Sigmoid colon (tissue), 6 donors: ENCODE measurements at regions not wholly inside any gene's neighbourhood (a gene's known extent, or its start where the extent isn't known, plus 50 kb on each side); places are given as distances from the start of the nearest gene placed in this dataset.
A peak's percentile ranks its signal among the peaks of the same experiment; 100 is the strongest.
"Not testable (repeated sequence)": the region's sequence is repeated elsewhere in the genome, so short reads cannot be mapped to it uniquely, and the experiment has no call there.

Experiments
- DNase-seq: peaks from one replicate; pipeline ENCODE4 v3.0.0-alpha.2; 2019
- H3K27ac ChIP-seq, 4 donors: fragments of 200-600 bp; sonication (generic); one replicate each; pipeline ENCODE4 v1.5.1; 2016 to 2019; ENCODE audit warnings: mild to moderate bottlenecking in 1 of 4
- H3K27me3 ChIP-seq, 3 donors: fragments of 200-600 bp; sonication (generic); one replicate each; pipeline ENCODE4 v1.5.1; 2019; ENCODE audit warnings: mild to moderate bottlenecking in 1 of 3
- H3K36me3 ChIP-seq, 4 donors: fragments of 200-600 bp; sonication (generic); one replicate each; pipeline ENCODE4 v1.5.1; 2016 to 2019
- H3K4me1 ChIP-seq, 4 donors: fragments of 200-600 bp; sonication (generic); one replicate each; pipeline ENCODE4 v1.5.1; 2017 to 2019
- H3K4me3 ChIP-seq, 4 donors: fragments of 200-600 bp; sonication (generic); one replicate each; pipeline ENCODE4 v1.5.1; 2017 to 2019; ENCODE audit warnings: mild to moderate bottlenecking in 2 of 4, moderate library complexity in 1 of 4
- H3K9me3 ChIP-seq, 4 donors: fragments of 200-600 bp in 3 of 4; sonication (generic) in 3 of 4; one replicate each; pipeline versions ENCODE4 v1.5.1 to v1.6.1; 2013 to 2019
- EP300 ChIP-seq, 4 donors: sonication (generic); formaldehyde crosslinking; IDR thresholded peaks; one replicate each; pipeline ENCODE4 v1.6.1; 2017; ENCODE audit warnings: antibody characterized with exemption in 4 of 4
- POLR2A ChIP-seq, 2 donors: fragments of 450-650 bp; IDR thresholded peaks; one replicate each; pipeline ENCODE4 v1.6.1; 2016; ENCODE audit warnings: antibody characterized with exemption in 2 of 2, mild to moderate bottlenecking in 2 of 2, moderate library complexity in 2 of 2
- POLR2AphosphoS5 ChIP-seq, 4 donors: sonication (generic); formaldehyde crosslinking; IDR thresholded peaks; one replicate each; pipeline ENCODE4 v1.6.1; 2017; ENCODE audit warnings: antibody characterized with exemption in 4 of 4
- WGBS, 2 donors: extraction: QIAGEN DNeasy Blood & Tissue Kit; methylation state at CpG; one replicate each; pipeline ENCODE4 v1.1.7; 2013; 5-methylcytosine and 5-hydroxymethylcytosine counted together
- intact Hi-C: fragments of 100-400 bp; cut with DNase I; formaldehyde crosslinking; loops from one replicate; pipeline ENCODE4 v1.15.1; 2023
- TF ChIP-seq, protein P1 (sequence below), 4 experiments: fragments of 450-650 bp in 3 of 4; fragments of 200-600 bp in 1 of 4; IDR thresholded peaks; one replicate each; pipeline ENCODE4 v1.5.1; 2016 to 2019; ENCODE audit warnings: antibody characterized with exemption in 4 of 4, mild to moderate bottlenecking in 3 of 4, moderate library complexity in 2 of 4
- donor health status: healthy with polysubstance abuse.
- donor health status: healthy.

DNA sequence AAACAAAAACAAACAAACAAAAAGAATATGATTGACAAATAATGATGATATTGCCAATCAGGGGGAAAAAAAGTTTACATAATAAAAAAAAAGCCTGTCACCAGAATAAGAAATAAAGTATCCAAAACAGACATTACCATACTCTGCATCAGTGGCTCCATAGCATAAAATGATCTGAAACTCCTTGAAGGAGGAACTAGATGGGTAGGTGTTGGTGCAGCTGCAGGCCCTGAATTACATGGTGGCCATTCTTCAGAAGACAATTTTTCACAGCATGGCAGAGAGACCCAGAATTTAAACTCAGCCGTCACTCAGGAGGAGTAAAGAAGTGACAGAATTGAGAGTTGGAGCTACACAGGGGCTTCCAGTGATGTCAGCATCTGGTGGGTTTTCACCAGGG is 60.2 kb downstream of the GLUL start:
- Histone ChIP-seq H3K27me3 (no peaks in the 10 kb centered on the region), H3K9me3 (no peaks in the 10 kb centered on the region), H3K27ac (no peak overlapping the region), H3K36me3 (no peaks in the 10 kb centered on the region), H3K4me1 (no peaks in the 10 kb centered on the region), H3K4me3 (no peak overlapping the region)
- intact Hi-C loops, result no loop called here
- no peak for DNase-seq
- TF ChIP-seq POLR2AphosphoS5 (IDR thresholded peaks at IDR 0.05), result no peak
- 73 to 95% methylated on average over 1 of the region's 1 CpG for WGBS, 2 donors

DNA sequence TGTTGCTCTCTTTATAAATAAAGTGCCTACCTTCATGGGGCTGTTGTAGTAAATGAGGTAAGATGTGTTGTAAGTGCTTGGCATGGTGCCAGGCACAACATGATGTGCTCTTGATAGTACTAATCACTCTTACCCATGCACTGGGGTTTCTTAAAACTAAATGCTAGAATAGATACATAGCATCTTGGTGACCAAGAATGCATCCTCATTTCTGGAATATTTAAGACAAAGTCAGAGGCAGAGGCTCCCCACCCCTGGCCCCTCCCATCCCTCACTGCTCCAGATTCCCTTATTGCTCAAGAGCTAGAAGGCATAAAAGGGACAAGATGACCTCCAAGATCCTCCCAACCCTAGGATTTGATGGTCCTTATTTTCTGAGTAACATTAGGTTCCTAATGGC is 61.3 kb downstream of the GLUL start:
- Histone ChIP-seq H3K27me3 (no peaks in the 10 kb centered on the region), H3K27ac (no peak overlapping the region)

DNA sequence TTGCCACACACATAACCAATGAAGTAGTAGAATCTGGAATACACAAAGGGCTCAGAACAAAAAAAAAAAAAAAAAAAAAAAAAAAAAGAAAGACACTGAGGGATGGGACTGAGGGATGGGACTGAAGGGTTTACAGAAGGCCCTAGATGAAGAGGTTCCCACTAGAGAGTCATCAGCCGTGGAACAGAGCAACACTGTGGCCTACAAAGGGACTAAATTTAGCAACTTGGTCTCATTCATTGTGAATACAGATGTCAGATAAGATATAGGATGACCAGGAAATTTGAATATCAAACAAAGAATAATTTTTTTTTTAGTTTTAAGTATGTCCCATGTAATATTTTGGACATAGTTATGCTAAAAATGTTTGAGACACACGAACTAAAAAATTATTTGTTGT is 62.1 kb downstream of the GLUL start:
- WGBS, 2 donors, result 49 to 71% methylated on average over 2 of the region's 2 CpGs
- H3K4me3 ChIP-seq, result no peak overlapping the region
- DNase-seq, result no peak
- no peaks in the 10 kb centered on the region for H3K4me1 ChIP-seq
- TF ChIP-seq EP300 (IDR thresholded peaks at IDR 0.05), result no peak
- no peak for TF ChIP-seq POLR2AphosphoS5 (IDR thresholded peaks at IDR 0.05)
- TF ChIP-seq, protein P1, sequence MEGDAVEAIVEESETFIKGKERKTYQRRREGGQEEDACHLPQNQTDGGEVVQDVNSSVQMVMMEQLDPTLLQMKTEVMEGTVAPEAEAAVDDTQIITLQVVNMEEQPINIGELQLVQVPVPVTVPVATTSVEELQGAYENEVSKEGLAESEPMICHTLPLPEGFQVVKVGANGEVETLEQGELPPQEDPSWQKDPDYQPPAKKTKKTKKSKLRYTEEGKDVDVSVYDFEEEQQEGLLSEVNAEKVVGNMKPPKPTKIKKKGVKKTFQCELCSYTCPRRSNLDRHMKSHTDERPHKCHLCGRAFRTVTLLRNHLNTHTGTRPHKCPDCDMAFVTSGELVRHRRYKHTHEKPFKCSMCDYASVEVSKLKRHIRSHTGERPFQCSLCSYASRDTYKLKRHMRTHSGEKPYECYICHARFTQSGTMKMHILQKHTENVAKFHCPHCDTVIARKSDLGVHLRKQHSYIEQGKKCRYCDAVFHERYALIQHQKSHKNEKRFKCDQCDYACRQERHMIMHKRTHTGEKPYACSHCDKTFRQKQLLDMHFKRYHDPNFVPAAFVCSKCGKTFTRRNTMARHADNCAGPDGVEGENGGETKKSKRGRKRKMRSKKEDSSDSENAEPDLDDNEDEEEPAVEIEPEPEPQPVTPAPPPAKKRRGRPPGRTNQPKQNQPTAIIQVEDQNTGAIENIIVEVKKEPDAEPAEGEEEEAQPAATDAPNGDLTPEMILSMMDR (IDR thresholded peaks at IDR 0.05), result no peak
- no peak for TF ChIP-seq POLR2A (IDR thresholded peaks at IDR 0.05)
- no peak overlapping the region for H3K27ac ChIP-seq
- no peaks in the 10 kb centered on the region for H3K27me3 ChIP-seq
- no peaks in the 10 kb centered on the region for H3K36me3 ChIP-seq
- no peaks in the 10 kb centered on the region for H3K9me3 ChIP-seq
- intact Hi-C loops, result no loop called here

More for the DNA sequence above, 61.3 kb downstream of the GLUL start:
- DNase-seq, result peak; percentile 70
- TF ChIP-seq POLR2AphosphoS5 (IDR thresholded peaks at IDR 0.05) (no peak), POLR2A (IDR thresholded peaks at IDR 0.05) (no peak), EP300 (IDR thresholded peaks at IDR 0.05) (no peak)
- TF ChIP-seq, protein P1 (IDR thresholded peaks at IDR 0.05), result no peak
- Histone ChIP-seq H3K36me3 (no peaks in the 10 kb centered on the region), H3K9me3 (no peaks in the 10 kb centered on the region), H3K4me3 (no peak overlapping the region), H3K4me1 (no peaks in the 10 kb centered on the region)
- intact Hi-C loops, result no loop called here

DNA sequence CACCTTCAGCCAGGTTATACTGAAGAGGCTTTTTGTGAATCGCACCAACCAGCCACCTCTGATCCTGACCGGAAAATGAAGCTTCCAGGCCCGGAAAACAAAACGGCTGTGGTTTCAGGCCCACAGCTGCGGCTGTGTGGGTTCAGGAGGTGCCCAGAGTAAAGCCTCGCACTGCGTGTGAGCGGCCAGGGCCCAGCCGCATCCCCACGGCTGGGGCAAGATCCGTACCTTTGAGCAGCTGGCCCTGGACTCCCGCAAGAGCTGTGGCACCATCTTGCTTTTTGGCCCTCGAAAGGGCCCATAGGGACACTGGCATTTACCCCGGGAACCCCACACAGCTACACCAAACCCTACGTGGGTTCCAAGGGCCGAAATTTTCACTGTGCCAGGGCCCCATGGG is 63.0 kb downstream of the GLUL start:
- TF ChIP-seq, protein P1 (IDR thresholded peaks at IDR 0.05), result no peak
- TF ChIP-seq POLR2AphosphoS5 (IDR thresholded peaks at IDR 0.05), result no peak
- no peak for TF ChIP-seq EP300 (IDR thresholded peaks at IDR 0.05)
- no peak for TF ChIP-seq POLR2A (IDR thresholded peaks at IDR 0.05)
- Histone ChIP-seq H3K27me3 (no peaks in the 10 kb centered on the region), H3K36me3 (no peaks in the 10 kb centered on the region), H3K9me3 (no peaks in the 10 kb centered on the region), H3K4me1 (no peaks in the 10 kb centered on the region), H3K4me3 (no peak overlapping the region), H3K27ac (no peak overlapping the region)
- intact Hi-C loops, result no loop called here
- no peak for DNase-seq
- 97 to 98% methylated on average over 16 of the region's 16 CpGs for WGBS, 2 donors

DNA sequence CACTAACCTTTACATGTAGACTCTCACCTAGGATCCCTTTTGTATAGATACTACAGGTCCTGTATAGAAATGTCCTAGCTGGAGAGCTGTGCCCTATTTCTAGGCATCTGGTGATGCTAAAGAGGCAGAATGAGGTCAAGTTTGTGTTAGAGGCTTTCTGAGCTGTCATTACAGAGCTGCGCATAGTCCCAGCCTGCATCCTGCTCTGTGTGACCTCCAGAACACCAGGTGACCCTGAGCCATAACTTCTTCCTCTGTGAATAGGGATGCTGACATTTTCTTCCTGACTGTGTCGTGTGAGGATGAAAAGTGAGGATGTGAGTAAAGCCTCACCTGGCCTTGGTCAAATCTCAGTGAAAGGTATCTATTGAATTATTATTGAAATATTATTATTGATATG is 66.3 kb downstream of the GLUL start:
- 90 to 92% methylated on average over 2 of the region's 2 CpGs for WGBS, 2 donors
- H3K27me3 ChIP-seq, result no peaks in the 10 kb centered on the region
- no peaks in the 10 kb centered on the region for H3K36me3 ChIP-seq
- H3K27ac ChIP-seq, result no peak overlapping the region
- H3K4me3 ChIP-seq, result no peak overlapping the region
- intact Hi-C loops, result no loop called here
- no peaks in the 10 kb centered on the region for H3K9me3 ChIP-seq
- no peak for DNase-seq
- no peaks in the 10 kb centered on the region for H3K4me1 ChIP-seq
- no peak for TF ChIP-seq POLR2A (IDR thresholded peaks at IDR 0.05)
- TF ChIP-seq EP300 (IDR thresholded peaks at IDR 0.05), result no peak
- TF ChIP-seq, protein P1 (IDR thresholded peaks at IDR 0.05), result no peak
- no peak for TF ChIP-seq POLR2AphosphoS5 (IDR thresholded peaks at IDR 0.05)

DNA sequence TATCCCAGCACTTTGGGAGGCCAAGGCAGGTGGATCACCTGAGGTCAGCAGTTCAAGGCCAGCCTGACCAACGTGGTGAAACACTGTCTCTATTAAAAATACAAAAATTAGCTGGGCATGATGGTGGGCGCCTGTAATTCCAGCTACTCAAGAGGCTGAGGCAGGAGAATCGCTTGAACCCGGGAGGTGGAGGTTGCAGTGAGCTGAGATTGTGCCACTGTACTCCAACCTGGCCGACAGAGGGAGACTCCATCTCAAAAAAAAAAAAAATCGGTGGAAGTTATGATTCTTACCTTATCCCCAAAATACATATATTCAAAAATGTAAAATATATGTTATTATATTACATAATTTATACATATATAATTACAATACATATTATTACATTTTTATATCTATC is 70.1 kb downstream of the GLUL start:
- intact Hi-C loops, H3K4me3 ChIP-seq, H3K4me1 ChIP-seq, H3K36me3 ChIP-seq, H3K9me3 ChIP-seq, H3K27ac ChIP-seq, DNase-seq, H3K27me3 ChIP-seq: not testable (repeated sequence)
- WGBS, 2 donors, result 78 to 90% methylated on average over 6 of the region's 6 CpGs
